K562 (cell line): ENCODE measurements at regions not wholly inside any gene's neighbourhood (a gene's known extent, or its start where the extent isn't known, plus 50 kb on each side); places are given as distances from the start of the nearest gene placed in this dataset.

Experiments used
- ATAC-seq: fragments of 200-7000 bp; cut with Tn5 transposase; 3 replicates; pipeline ENCODE4 v1.9.1; 2020; ENCODE audit warnings: moderate library complexity
- BruUV-seq: library from RNA; stranded (reverse); fragments of 400-500 nt; replicated peaks from 2 replicates; lab custom pipeline; 2021; lab: Mats Ljungman, UMichigan
- CTCF ChIA-PET: fragments of 300-600 bp; formaldehyde crosslinking; extraction: SDS; loops from one replicate; lab custom pipeline; 2021; ENCODE audit warnings: low intra/inter-chr PET ratio; lab: Yijun Ruan, JAX
- POLR2A ChIA-PET: fragments of 300-600, 350-650 bp; sonication (Branson Sonifier 250); formaldehyde crosslinking; extraction: SDS; loops from one replicate; lab custom pipeline; 2021; ENCODE audit warnings: antibody characterized with exemption, inconsistent platforms; lab: Yijun Ruan, JAX
- DNase-seq, 4 experiments: peaks; one replicate each; pipeline versions ENCODE4 v3.0.0 to v3.0.0-alpha.2; 2011 to 2018; ENCODE audit warnings: low spot score in 3 of 4, mixed read lengths in 3 of 4; ENCODE audit errors: extremely low read depth in 1 of 4
- FAIRE-seq: peaks from 2 replicates; lab custom pipeline; 2011; peaks lifted over from hg19 to GRCh38; lab: Jason Lieb, UNC
- H2AFZ ChIP-seq: 2 replicates; pipeline ENCODE4 v1.6.0; 2011; ENCODE audit warnings: low read depth, low read length, control low read depth, inconsistent platforms
- H3K27ac ChIP-seq: fragments of 200-600 bp; 3 replicates; pipeline ENCODE4 v1.8.0; 2011; ENCODE audit warnings: low read depth, mild to moderate bottlenecking, control low read depth, inconsistent platforms, low read length, moderate library complexity, mixed read lengths; ENCODE audit errors: extremely low read depth
- H3K27me3 ChIP-seq, 2 experiments: fragments of 300-600 bp in 1 of 2; 2 replicates in 1 of 2; 3 replicates in 1 of 2; pipeline versions ENCODE4 v1.6.0 to v1.8.0; 2011; ENCODE audit warnings: inconsistent platforms in 2 of 2, low read length in 2 of 2, mild to moderate bottlenecking in 1 of 2, mixed read lengths in 1 of 2, moderate library complexity in 1 of 2; ENCODE audit not compliant: control insufficient read depth in 2 of 2, insufficient read depth in 2 of 2
- H3K36me3 ChIP-seq: fragments of 300-600 bp; 3 replicates; pipeline ENCODE4 v1.8.0; 2011; ENCODE audit warnings: mild to moderate bottlenecking, low read length, inconsistent platforms; ENCODE audit not compliant: control insufficient read depth, insufficient read depth
- H3K4me1 ChIP-seq, 2 experiments: fragments of 200-600 bp in 1 of 2; replicated peaks in 1 of 2; 2 replicates in 1 of 2; 3 replicates in 1 of 2; pipeline versions ENCODE4 v1.5.1 to v1.8.0; 2011; ENCODE audit warnings: inconsistent platforms in 2 of 2, low read length in 2 of 2, mild to moderate bottlenecking in 1 of 2, mixed read lengths in 1 of 2, moderate library complexity in 1 of 2; ENCODE audit not compliant: control insufficient read depth in 2 of 2, insufficient read depth in 2 of 2
- H3K4me2 ChIP-seq: 2 replicates; pipeline ENCODE4 v1.6.1; 2011; ENCODE audit warnings: low read length, control low read depth, inconsistent platforms, mixed read lengths; ENCODE audit not compliant: insufficient read depth
- H3K4me3 ChIP-seq: fragments of 200-600 bp; sonication (generic), shearing (Covaris generic); 2 replicates; pipeline ENCODE4 v1.5.1; 2016; ENCODE audit warnings: control low read depth, inconsistent platforms
- H3K79me2 ChIP-seq: fragments of 200-600 bp; 3 replicates; pipeline ENCODE4 v1.8.0; 2011; ENCODE audit warnings: low read length, inconsistent platforms; ENCODE audit not compliant: control insufficient read depth, insufficient read depth
- H3K9ac ChIP-seq, 2 experiments: 2 replicates each; pipeline versions ENCODE4 v1.6.0 to v1.6.1; 2011; ENCODE audit warnings: low read depth in 2 of 2, low read length in 2 of 2, control low read depth in 1 of 2, inconsistent platforms in 1 of 2, mild to moderate bottlenecking in 1 of 2, mixed read lengths in 1 of 2; ENCODE audit not compliant: insufficient read depth in 1 of 2
- H3K9me1 ChIP-seq: one replicate; pipeline ENCODE4 v1.6.0; 2011; ENCODE audit warnings: inconsistent platforms, mild to moderate bottlenecking, low read length, moderate library complexity; ENCODE audit not compliant: control insufficient read depth, insufficient read depth
- H3K9me3 ChIP-seq: replicated peaks from 2 replicates; pipeline ENCODE4 v1.5.1; 2011; ENCODE audit warnings: low read depth, low read length, inconsistent platforms; ENCODE audit not compliant: control insufficient read depth, insufficient read depth
- H4K20me1 ChIP-seq: replicated peaks from 2 replicates; pipeline ENCODE4 v1.6.1; 2011; ENCODE audit warnings: low read length, inconsistent platforms, mixed read lengths; ENCODE audit not compliant: control insufficient read depth, insufficient read depth
- BRF1 ChIP-seq: IDR thresholded peaks from 3 replicates; pipeline ENCODE4 v1.6.1; 2011; ENCODE audit warnings: borderline replicate concordance, mild to moderate bottlenecking; ENCODE audit not compliant: insufficient read length; ENCODE audit errors: extremely low read depth
- HNRNPUL1 ChIP-seq: fragments of 200-400 bp; formaldehyde crosslinking; IDR thresholded peaks from 2 replicates; pipeline ENCODE4 v1.6.1; 2017; ENCODE audit warnings: low read length
- ILF3 ChIP-seq: fragments of 450-650 bp; IDR thresholded peaks from 2 replicates; pipeline ENCODE4 v1.6.1; 2018; ENCODE audit warnings: antibody characterized with exemption, mild to moderate bottlenecking, moderate library complexity, borderline replicate concordance
- PHF8 ChIP-seq: fragments of 200-600 bp; sonication (generic); IDR thresholded peaks from 2 replicates; pipeline ENCODE4 v1.6.1; 2012; ENCODE audit warnings: mixed run types, mild to moderate bottlenecking, inconsistent platforms, low read length, moderate library complexity, borderline replicate concordance
- POU5F1 ChIP-seq: fragments of 150-350 bp; IDR thresholded peaks from 2 replicates; pipeline ENCODE4 v1.6.1; 2014; ENCODE audit warnings: borderline replicate concordance, low read length, low read depth, mild to moderate bottlenecking; ENCODE audit not compliant: partially characterized antibody
- PTBP1 ChIP-seq: fragments of 200-400 bp; formaldehyde crosslinking; IDR thresholded peaks from 2 replicates; pipeline ENCODE4 v1.6.1; 2017; ENCODE audit warnings: low read depth, low read length
- RHOXF2B ChIP-seq: fragments of 250-450 bp; sonication (Bioruptor Pico); conservative IDR thresholded peaks from 2 replicates; pipeline ENCODE4 v1.5.1; 2021
- SMAD1 ChIP-seq: fragments of 150-350 bp; IDR thresholded peaks from 2 replicates; pipeline ENCODE4 v1.6.1; 2014; ENCODE audit warnings: low read length, low read depth; ENCODE audit not compliant: partially characterized antibody
- ZC3H4 ChIP-seq: sonication (generic); formaldehyde crosslinking; IDR thresholded peaks from 2 replicates; pipeline ENCODE4 v1.9.0; 2021; ENCODE audit warnings: missing genetic modification reagents, borderline replicate concordance
- ZFP36 ChIP-seq: fragments of 150-350 bp; IDR thresholded peaks from 2 replicates; pipeline ENCODE4 v1.6.1; 2018; ENCODE audit warnings: low read length, low read depth; ENCODE audit not compliant: partially characterized antibody
- ZFPM2 ChIP-seq: fragments of 250-450 bp; sonication (Bioruptor Pico); IDR thresholded peaks from 2 replicates; pipeline ENCODE4 v1.5.1; 2022; ENCODE audit warnings: mild to moderate bottlenecking
- ZNF717 ChIP-seq: fragments of 250-450 bp; sonication (Bioruptor Pico); IDR thresholded peaks from 2 replicates; pipeline ENCODE4 v1.5.0; 2021
- WGBS: fragments of 100-300 bp; shearing (Covaris generic); methylation state at CpG from one replicate; pipeline ENCODE4 v1.1.6; 2016; ENCODE audit warnings: low coverage, mixed read lengths; ENCODE audit not compliant: insufficient coverage; ENCODE audit errors: missing lambda C conversion rate; 5-methylcytosine and 5-hydroxymethylcytosine counted together
- in situ Hi-C: fragments of 300-500 bp; cut with MboI; formaldehyde crosslinking; loops from 4 replicates; pipeline ENCODE4 v1.15.0; 2018; ENCODE audit warnings: inconsistent platforms, mixed read lengths
- intact Hi-C: fragments of 100-400 bp; cut with micrococcal nuclease; formaldehyde crosslinking; loops from 2 replicates; pipeline ENCODE4 v1.14.2; 2022
- TF ChIP-seq, protein P1 (sequence below), 2 experiments: fragments of 450-650 bp; IDR thresholded peaks; 2 replicates each; pipeline ENCODE4 v1.6.1; 2016
- TF ChIP-seq, protein P2 (sequence below), 2 experiments: fragments of 200-800 bp in 1 of 2; sonication (Bioruptor generic) in 1 of 2; sonication (generic) in 1 of 2; formaldehyde crosslinking in 1 of 2; IDR thresholded peaks in 1 of 2; conservative IDR thresholded peaks in 1 of 2; 2 replicates each; pipeline versions ENCODE4 v1.5.0 to v1.6.1; 2016 to 2020; ENCODE audit warnings: missing compliant biosample characterization in 1 of 2, missing genetic modification characterization in 1 of 2, missing genetic modification reagents in 1 of 2
- TF ChIP-seq, protein P3 (sequence below): fragments of 450-650 bp; formaldehyde crosslinking; IDR thresholded peaks from 2 replicates; pipeline ENCODE4 v1.4.0; 2020; ENCODE audit warnings: mild to moderate bottlenecking, mixed read lengths
- TF ChIP-seq, protein P4 (sequence below): fragments of 250-450 bp; sonication (Bioruptor Pico); IDR thresholded peaks from 2 replicates; pipeline ENCODE4 v1.5.0; 2021

DNA sequence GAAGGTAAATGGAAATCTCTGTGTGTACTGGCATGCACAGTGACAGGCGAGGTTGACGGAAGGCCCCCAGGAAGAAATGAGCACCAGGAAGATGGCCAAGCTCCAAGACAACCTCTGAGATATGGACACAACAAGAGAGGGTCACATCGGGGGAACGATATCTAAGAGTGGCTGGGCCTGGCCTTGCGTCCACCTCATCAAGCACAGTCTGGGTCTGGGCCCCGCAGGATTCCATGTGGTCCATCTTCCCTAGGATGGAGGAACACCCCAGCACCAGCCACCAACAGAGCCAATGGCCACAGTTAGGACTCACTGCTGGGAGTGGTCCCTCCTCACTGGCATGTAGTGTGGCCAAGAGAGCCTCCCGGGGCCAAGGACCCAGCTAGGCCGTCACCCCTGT, 272.6 kb upstream of the AGTR2 start:
- BruUV-seq, result no TSS peak
- Histone ChIP-seq H3K9me3 (no peaks in the 10 kb centered on the region), H3K4me2 (no peak overlapping the region), H3K4me3 (no peak overlapping the region), H3K27ac (no peak overlapping the region), H3K9ac (no peak overlapping the region), H3K4me1 (peaks cover 6 to 9% of the 10 kb centered on the region in 2 experiments; a peak in 4 of 5 replicates), H3K36me3 (no peaks in the 10 kb centered on the region), H3K27me3 (no peaks in the 10 kb centered on the region), H3K9me1 (no peaks in the 10 kb centered on the region), H4K20me1 (no peaks in the 10 kb centered on the region), H2AFZ (no peak overlapping the region), H3K79me2 (no peaks in the 10 kb centered on the region)
- in situ Hi-C loops, result loop anchor here (25.0 kb wide), 1 partner anchor 211 kb away; no protein-coding TSS in a partner anchor
- ChIA-PET CTCF (no interaction called here), POLR2A (no interaction called here)
- FAIRE-seq, result no peak
- intact Hi-C loops, result no loop called here
- ATAC-seq, result no peak
- 17% methylated on average over 7 of the region's 8 CpGs for WGBS
- no peak for TF ChIP-seq ZFPM2 (CRISPR knock-in tag)
- no peak for TF ChIP-seq PHF8
- TF ChIP-seq, protein P1, sequence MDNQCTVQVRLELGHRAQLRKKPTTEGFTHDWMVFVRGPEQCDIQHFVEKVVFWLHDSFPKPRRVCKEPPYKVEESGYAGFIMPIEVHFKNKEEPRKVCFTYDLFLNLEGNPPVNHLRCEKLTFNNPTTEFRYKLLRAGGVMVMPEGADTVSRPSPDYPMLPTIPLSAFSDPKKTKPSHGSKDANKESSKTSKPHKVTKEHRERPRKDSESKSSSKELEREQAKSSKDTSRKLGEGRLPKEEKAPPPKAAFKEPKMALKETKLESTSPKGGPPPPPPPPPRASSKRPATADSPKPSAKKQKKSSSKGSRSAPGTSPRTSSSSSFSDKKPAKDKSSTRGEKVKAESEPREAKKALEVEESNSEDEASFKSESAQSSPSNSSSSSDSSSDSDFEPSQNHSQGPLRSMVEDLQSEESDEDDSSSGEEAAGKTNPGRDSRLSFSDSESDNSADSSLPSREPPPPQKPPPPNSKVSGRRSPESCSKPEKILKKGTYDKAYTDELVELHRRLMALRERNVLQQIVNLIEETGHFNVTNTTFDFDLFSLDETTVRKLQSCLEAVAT (IDR thresholded peaks at IDR 0.05), result no peak
- TF ChIP-seq RHOXF2B, result no peak
- no peak for TF ChIP-seq ZFP36
- no peak for TF ChIP-seq PTBP1
- TF ChIP-seq ZNF717, result no peak
- TF ChIP-seq, protein P2, sequence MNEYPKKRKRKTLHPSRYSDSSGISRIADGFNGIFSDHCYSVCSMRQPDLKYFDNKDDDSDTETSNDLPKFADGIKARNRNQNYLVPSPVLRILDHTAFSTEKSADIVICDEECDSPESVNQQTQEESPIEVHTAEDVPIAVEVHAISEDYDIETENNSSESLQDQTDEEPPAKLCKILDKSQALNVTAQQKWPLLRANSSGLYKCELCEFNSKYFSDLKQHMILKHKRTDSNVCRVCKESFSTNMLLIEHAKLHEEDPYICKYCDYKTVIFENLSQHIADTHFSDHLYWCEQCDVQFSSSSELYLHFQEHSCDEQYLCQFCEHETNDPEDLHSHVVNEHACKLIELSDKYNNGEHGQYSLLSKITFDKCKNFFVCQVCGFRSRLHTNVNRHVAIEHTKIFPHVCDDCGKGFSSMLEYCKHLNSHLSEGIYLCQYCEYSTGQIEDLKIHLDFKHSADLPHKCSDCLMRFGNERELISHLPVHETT (CRISPR knock-in tag; conservative IDR thresholded peaks at IDR 0.05 in 1 of 2, IDR thresholded peaks at IDR 0.05 in 1 of 2), result no peak
- TF ChIP-seq POU5F1, result no peak
- TF ChIP-seq, protein P3, sequence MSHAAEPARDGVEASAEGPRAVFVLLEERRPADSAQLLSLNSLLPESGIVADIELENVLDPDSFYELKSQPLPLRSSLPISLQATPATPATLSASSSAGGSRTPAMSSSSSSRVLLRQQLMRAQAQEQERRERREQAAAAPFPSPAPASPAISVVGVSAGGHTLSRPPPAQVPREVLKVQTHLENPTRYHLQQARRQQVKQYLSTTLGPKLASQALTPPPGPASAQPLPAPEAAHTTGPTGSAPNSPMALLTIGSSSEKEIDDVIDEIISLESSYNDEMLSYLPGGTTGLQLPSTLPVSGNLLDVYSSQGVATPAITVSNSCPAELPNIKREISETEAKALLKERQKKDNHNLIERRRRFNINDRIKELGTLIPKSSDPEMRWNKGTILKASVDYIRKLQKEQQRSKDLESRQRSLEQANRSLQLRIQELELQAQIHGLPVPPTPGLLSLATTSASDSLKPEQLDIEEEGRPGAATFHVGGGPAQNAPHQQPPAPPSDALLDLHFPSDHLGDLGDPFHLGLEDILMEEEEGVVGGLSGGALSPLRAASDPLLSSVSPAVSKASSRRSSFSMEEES, result no peak
- TF ChIP-seq HNRNPUL1, result no peak
- TF ChIP-seq ZC3H4 (CRISPR knock-in tag), result no peak
- no peak for TF ChIP-seq SMAD1
- TF ChIP-seq BRF1, result no peak
- no peak for TF ChIP-seq ILF3
- TF ChIP-seq, protein P4, sequence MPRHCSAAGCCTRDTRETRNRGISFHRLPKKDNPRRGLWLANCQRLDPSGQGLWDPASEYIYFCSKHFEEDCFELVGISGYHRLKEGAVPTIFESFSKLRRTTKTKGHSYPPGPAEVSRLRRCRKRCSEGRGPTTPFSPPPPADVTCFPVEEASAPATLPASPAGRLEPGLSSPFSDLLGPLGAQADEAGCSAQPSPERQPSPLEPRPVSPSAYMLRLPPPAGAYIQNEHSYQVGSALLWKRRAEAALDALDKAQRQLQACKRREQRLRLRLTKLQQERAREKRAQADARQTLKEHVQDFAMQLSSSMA (CRISPR knock-in tag), result no peak
- DNase-seq, result no peak
